ENCODE measurements at regions not wholly inside any gene's neighbourhood (a gene's known extent, or its start where the extent isn't known, plus 50 kb on each side); places are given as distances from the start of the nearest gene placed in this dataset.

GRCh38 chr13:73358606-73359095, 299.8 kb downstream of the KLF5 start:
- no peak for DNase-seq (ENCODE audit: low spot score)
- TF ChIP-seq CTCF (IDR thresholded peaks at IDR 0.05; ENCODE audit: extremely low read depth, insufficient read depth, missing control alignments), result no peak
- in situ Hi-C loops (cut with MboI; ENCODE audit: low pct_unique_long_range_greater_than_20kb, low sequenced_read_pairs, unreplicated experiment), result no loop called here

GRCh38 chr13:73355134-73355533, 296.3 kb downstream of the KLF5 start:
- in situ Hi-C loops (cut with MboI; ENCODE audit: low pct_unique_long_range_greater_than_20kb, low sequenced_read_pairs, unreplicated experiment), result no loop called here
- no peak for DNase-seq (ENCODE audit: low spot score)
- no peak for TF ChIP-seq CTCF (IDR thresholded peaks at IDR 0.05; ENCODE audit: extremely low read depth, insufficient read depth, missing control alignments)

- in situ Hi-C loops (cut with MboI; ENCODE audit: low pct_unique_long_range_greater_than_20kb, low sequenced_read_pairs, unreplicated experiment), result no loop called here
- no peak for TF ChIP-seq CTCF (IDR thresholded peaks at IDR 0.05; ENCODE audit: extremely low read depth, insufficient read depth, missing control alignments)
Measured at GRCh38 chr13:73351730-73352129, 292.9 kb downstream of the KLF5 start.

GRCh38 chr13:73341748-73342147, 282.9 kb downstream of the KLF5 start:
- no peak for DNase-seq (ENCODE audit: low spot score)
- no peak for TF ChIP-seq CTCF (IDR thresholded peaks at IDR 0.05; ENCODE audit: extremely low read depth, insufficient read depth, missing control alignments)
- in situ Hi-C loops (cut with MboI; ENCODE audit: low pct_unique_long_range_greater_than_20kb, low sequenced_read_pairs, unreplicated experiment), result no loop called here

More at GRCh38 chr13:73351730-73352129, 292.9 kb downstream of the KLF5 start:
- no peak for DNase-seq (ENCODE audit: low spot score)

- no peak for DNase-seq (ENCODE audit: low spot score)
- in situ Hi-C loops (cut with MboI; ENCODE audit: low pct_unique_long_range_greater_than_20kb, low sequenced_read_pairs, unreplicated experiment), result no loop called here
- no peak for TF ChIP-seq CTCF (IDR thresholded peaks at IDR 0.05; ENCODE audit: extremely low read depth, insufficient read depth, missing control alignments)
Measured at GRCh38 chr13:73340069-73340468, 281.3 kb downstream of the KLF5 start.

GRCh38 chr13:73339086-73339485, 280.3 kb downstream of the KLF5 start:
- in situ Hi-C loops (cut with MboI; ENCODE audit: low pct_unique_long_range_greater_than_20kb, low sequenced_read_pairs, unreplicated experiment), result no loop called here
- DNase-seq (ENCODE audit: low spot score), result no peak
- TF ChIP-seq CTCF (IDR thresholded peaks at IDR 0.05; ENCODE audit: extremely low read depth, insufficient read depth, missing control alignments), result no peak

- in situ Hi-C loops (cut with MboI; ENCODE audit: low pct_unique_long_range_greater_than_20kb, low sequenced_read_pairs, unreplicated experiment), result no loop called here
- no peak for TF ChIP-seq CTCF (IDR thresholded peaks at IDR 0.05; ENCODE audit: extremely low read depth, insufficient read depth, missing control alignments)
- DNase-seq (ENCODE audit: low spot score), result no peak
Measured at GRCh38 chr13:73338389-73338788, 279.6 kb downstream of the KLF5 start.
